Thyroid gland (tissue), 4 donors: ENCODE measurements at regions not wholly inside any gene's neighbourhood (a gene's known extent, or its start where the extent isn't known, plus 50 kb on each side); places are given as distances from the start of the nearest gene placed in this dataset.

ENCODE experiments used
- CTCF ChIP-seq, 6 experiments: fragments of 200-600 bp in 3 of 6; fragments of 450-650 bp in 3 of 6; sonication (generic) in 3 of 6; IDR thresholded peaks; one replicate each; pipeline ENCODE4 v1.5.1; 2016 to 2019; ENCODE audit warnings: antibody characterized with exemption in 6 of 6, mild to moderate bottlenecking in 2 of 6, inconsistent platforms in 1 of 6, moderate library complexity in 1 of 6
- POLR2A ChIP-seq, 2 donors: fragments of 450-650 bp; IDR thresholded peaks; one replicate each; pipeline ENCODE4 v1.6.1; 2017; ENCODE audit warnings: antibody characterized with exemption in 2 of 2, mild to moderate bottlenecking in 2 of 2, moderate library complexity in 1 of 2

- no peak for TF ChIP-seq CTCF (IDR thresholded peaks at IDR 0.05)
- TF ChIP-seq POLR2A (IDR thresholded peaks at IDR 0.05) = no peak
Measured at GRCh38 chr2:236748385-236748784, 178.8 kb downstream of the ACKR3 start.
